H1 (cell line): ENCODE measurements at regions not wholly inside any gene's neighbourhood (a gene's known extent, or its start where the extent isn't known, plus 50 kb on each side); places are given as distances from the start of the nearest gene placed in this dataset.

ENCODE experiments used
- TF ChIP-seq, protein P1 (sequence below): fragments of 300-600 bp; sonication (generic); IDR thresholded peaks from 2 replicates; pipeline ENCODE4 v1.7.1; 2012; ENCODE audit warnings: low read length, moderate library complexity, mild to moderate bottlenecking, inconsistent platforms; ENCODE audit not compliant: insufficient replicate concordance

DNA sequence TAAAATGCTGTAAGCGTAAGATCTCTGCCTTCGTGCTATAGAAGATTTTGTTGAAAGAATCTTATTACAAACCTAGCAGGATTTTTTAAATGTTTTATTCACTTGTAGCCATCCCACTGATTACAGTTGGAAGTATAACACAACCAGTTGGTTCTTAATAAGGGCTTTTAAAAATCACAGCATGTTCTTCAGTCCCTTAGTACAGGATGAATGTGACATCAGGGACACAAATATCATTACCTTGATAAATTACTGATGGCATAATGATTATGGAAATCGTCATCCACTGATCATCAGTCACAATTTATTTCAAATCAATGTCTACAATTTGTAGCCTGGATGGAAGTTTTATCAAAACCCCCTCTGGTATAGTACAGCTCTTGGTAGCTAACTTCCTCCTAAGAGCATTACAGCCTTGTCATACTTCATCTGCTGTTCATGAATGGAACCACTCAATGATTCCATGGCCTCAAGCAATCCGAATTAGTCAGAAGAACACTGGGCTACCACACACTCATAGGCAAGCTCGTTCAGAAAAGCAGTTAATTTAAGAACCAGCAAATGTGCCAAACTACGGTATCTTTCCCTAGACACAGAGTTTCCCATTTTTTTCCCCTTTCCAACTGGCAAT, 389.2 kb upstream of the TENM3 start (continued):
- TF ChIP-seq, protein P1, sequence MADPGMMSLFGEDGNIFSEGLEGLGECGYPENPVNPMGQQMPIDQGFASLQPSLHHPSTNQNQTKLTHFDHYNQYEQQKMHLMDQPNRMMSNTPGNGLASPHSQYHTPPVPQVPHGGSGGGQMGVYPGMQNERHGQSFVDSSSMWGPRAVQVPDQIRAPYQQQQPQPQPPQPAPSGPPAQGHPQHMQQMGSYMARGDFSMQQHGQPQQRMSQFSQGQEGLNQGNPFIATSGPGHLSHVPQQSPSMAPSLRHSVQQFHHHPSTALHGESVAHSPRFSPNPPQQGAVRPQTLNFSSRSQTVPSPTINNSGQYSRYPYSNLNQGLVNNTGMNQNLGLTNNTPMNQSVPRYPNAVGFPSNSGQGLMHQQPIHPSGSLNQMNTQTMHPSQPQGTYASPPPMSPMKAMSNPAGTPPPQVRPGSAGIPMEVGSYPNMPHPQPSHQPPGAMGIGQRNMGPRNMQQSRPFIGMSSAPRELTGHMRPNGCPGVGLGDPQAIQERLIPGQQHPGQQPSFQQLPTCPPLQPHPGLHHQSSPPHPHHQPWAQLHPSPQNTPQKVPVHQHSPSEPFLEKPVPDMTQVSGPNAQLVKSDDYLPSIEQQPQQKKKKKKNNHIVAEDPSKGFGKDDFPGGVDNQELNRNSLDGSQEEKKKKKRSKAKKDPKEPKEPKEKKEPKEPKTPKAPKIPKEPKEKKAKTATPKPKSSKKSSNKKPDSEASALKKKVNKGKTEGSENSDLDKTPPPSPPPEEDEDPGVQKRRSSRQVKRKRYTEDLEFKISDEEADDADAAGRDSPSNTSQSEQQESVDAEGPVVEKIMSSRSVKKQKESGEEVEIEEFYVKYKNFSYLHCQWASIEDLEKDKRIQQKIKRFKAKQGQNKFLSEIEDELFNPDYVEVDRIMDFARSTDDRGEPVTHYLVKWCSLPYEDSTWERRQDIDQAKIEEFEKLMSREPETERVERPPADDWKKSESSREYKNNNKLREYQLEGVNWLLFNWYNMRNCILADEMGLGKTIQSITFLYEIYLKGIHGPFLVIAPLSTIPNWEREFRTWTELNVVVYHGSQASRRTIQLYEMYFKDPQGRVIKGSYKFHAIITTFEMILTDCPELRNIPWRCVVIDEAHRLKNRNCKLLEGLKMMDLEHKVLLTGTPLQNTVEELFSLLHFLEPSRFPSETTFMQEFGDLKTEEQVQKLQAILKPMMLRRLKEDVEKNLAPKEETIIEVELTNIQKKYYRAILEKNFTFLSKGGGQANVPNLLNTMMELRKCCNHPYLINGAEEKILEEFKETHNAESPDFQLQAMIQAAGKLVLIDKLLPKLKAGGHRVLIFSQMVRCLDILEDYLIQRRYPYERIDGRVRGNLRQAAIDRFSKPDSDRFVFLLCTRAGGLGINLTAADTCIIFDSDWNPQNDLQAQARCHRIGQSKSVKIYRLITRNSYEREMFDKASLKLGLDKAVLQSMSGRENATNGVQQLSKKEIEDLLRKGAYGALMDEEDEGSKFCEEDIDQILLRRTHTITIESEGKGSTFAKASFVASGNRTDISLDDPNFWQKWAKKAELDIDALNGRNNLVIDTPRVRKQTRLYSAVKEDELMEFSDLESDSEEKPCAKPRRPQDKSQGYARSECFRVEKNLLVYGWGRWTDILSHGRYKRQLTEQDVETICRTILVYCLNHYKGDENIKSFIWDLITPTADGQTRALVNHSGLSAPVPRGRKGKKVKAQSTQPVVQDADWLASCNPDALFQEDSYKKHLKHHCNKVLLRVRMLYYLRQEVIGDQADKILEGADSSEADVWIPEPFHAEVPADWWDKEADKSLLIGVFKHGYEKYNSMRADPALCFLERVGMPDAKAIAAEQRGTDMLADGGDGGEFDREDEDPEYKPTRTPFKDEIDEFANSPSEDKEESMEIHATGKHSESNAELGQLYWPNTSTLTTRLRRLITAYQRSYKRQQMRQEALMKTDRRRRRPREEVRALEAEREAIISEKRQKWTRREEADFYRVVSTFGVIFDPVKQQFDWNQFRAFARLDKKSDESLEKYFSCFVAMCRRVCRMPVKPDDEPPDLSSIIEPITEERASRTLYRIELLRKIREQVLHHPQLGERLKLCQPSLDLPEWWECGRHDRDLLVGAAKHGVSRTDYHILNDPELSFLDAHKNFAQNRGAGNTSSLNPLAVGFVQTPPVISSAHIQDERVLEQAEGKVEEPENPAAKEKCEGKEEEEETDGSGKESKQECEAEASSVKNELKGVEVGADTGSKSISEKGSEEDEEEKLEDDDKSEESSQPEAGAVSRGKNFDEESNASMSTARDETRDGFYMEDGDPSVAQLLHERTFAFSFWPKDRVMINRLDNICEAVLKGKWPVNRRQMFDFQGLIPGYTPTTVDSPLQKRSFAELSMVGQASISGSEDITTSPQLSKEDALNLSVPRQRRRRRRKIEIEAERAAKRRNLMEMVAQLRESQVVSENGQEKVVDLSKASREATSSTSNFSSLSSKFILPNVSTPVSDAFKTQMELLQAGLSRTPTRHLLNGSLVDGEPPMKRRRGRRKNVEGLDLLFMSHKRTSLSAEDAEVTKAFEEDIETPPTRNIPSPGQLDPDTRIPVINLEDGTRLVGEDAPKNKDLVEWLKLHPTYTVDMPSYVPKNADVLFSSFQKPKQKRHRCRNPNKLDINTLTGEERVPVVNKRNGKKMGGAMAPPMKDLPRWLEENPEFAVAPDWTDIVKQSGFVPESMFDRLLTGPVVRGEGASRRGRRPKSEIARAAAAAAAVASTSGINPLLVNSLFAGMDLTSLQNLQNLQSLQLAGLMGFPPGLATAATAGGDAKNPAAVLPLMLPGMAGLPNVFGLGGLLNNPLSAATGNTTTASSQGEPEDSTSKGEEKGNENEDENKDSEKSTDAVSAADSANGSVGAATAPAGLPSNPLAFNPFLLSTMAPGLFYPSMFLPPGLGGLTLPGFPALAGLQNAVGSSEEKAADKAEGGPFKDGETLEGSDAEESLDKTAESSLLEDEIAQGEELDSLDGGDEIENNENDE = no peak
